K562 (cell line): ENCODE measurements at regions not wholly inside any gene's neighbourhood (a gene's known extent, or its start where the extent isn't known, plus 50 kb on each side); places are given as distances from the start of the nearest gene placed in this dataset.

Source experiments
- ATAC-seq: fragments of 200-7000 bp; cut with Tn5 transposase; 3 replicates; pipeline ENCODE4 v1.9.1; 2020; ENCODE audit warnings: moderate library complexity
- BruUV-seq: library from RNA; stranded (reverse); fragments of 400-500 nt; replicated peaks from 2 replicates; lab custom pipeline; 2021; lab: Mats Ljungman, UMichigan
- CTCF ChIA-PET: fragments of 300-600 bp; formaldehyde crosslinking; extraction: SDS; loops from one replicate; lab custom pipeline; 2021; ENCODE audit warnings: low intra/inter-chr PET ratio; lab: Yijun Ruan, JAX
- POLR2A ChIA-PET: fragments of 300-600, 350-650 bp; sonication (Branson Sonifier 250); formaldehyde crosslinking; extraction: SDS; loops from one replicate; lab custom pipeline; 2021; ENCODE audit warnings: antibody characterized with exemption, inconsistent platforms; lab: Yijun Ruan, JAX
- DNase-seq, 4 experiments: peaks; one replicate each; pipeline versions ENCODE4 v3.0.0 to v3.0.0-alpha.2; 2011 to 2018; ENCODE audit warnings: low spot score in 3 of 4, mixed read lengths in 3 of 4; ENCODE audit errors: extremely low read depth in 1 of 4
- FAIRE-seq: peaks from 2 replicates; lab custom pipeline; 2011; peaks lifted over from hg19 to GRCh38; lab: Jason Lieb, UNC
- H2AFZ ChIP-seq: 2 replicates; pipeline ENCODE4 v1.6.0; 2011; ENCODE audit warnings: low read depth, low read length, control low read depth, inconsistent platforms
- H3K27ac ChIP-seq: fragments of 200-600 bp; 3 replicates; pipeline ENCODE4 v1.8.0; 2011; ENCODE audit warnings: low read depth, mild to moderate bottlenecking, control low read depth, inconsistent platforms, low read length, moderate library complexity, mixed read lengths; ENCODE audit errors: extremely low read depth
- H3K27me3 ChIP-seq, 2 experiments: fragments of 300-600 bp in 1 of 2; 2 replicates in 1 of 2; 3 replicates in 1 of 2; pipeline versions ENCODE4 v1.6.0 to v1.8.0; 2011; ENCODE audit warnings: inconsistent platforms in 2 of 2, low read length in 2 of 2, mild to moderate bottlenecking in 1 of 2, mixed read lengths in 1 of 2, moderate library complexity in 1 of 2; ENCODE audit not compliant: control insufficient read depth in 2 of 2, insufficient read depth in 2 of 2
- H3K36me3 ChIP-seq: fragments of 300-600 bp; 3 replicates; pipeline ENCODE4 v1.8.0; 2011; ENCODE audit warnings: mild to moderate bottlenecking, low read length, inconsistent platforms; ENCODE audit not compliant: control insufficient read depth, insufficient read depth
- H3K4me1 ChIP-seq, 2 experiments: fragments of 200-600 bp in 1 of 2; replicated peaks in 1 of 2; 2 replicates in 1 of 2; 3 replicates in 1 of 2; pipeline versions ENCODE4 v1.5.1 to v1.8.0; 2011; ENCODE audit warnings: inconsistent platforms in 2 of 2, low read length in 2 of 2, mild to moderate bottlenecking in 1 of 2, mixed read lengths in 1 of 2, moderate library complexity in 1 of 2; ENCODE audit not compliant: control insufficient read depth in 2 of 2, insufficient read depth in 2 of 2
- H3K4me2 ChIP-seq: 2 replicates; pipeline ENCODE4 v1.6.1; 2011; ENCODE audit warnings: low read length, control low read depth, inconsistent platforms, mixed read lengths; ENCODE audit not compliant: insufficient read depth
- H3K4me3 ChIP-seq: fragments of 200-600 bp; sonication (generic), shearing (Covaris generic); 2 replicates; pipeline ENCODE4 v1.5.1; 2016; ENCODE audit warnings: control low read depth, inconsistent platforms
- H3K79me2 ChIP-seq: fragments of 200-600 bp; 3 replicates; pipeline ENCODE4 v1.8.0; 2011; ENCODE audit warnings: low read length, inconsistent platforms; ENCODE audit not compliant: control insufficient read depth, insufficient read depth
- H3K9ac ChIP-seq, 2 experiments: 2 replicates each; pipeline versions ENCODE4 v1.6.0 to v1.6.1; 2011; ENCODE audit warnings: low read depth in 2 of 2, low read length in 2 of 2, control low read depth in 1 of 2, inconsistent platforms in 1 of 2, mild to moderate bottlenecking in 1 of 2, mixed read lengths in 1 of 2; ENCODE audit not compliant: insufficient read depth in 1 of 2
- H3K9me1 ChIP-seq: one replicate; pipeline ENCODE4 v1.6.0; 2011; ENCODE audit warnings: inconsistent platforms, mild to moderate bottlenecking, low read length, moderate library complexity; ENCODE audit not compliant: control insufficient read depth, insufficient read depth
- H3K9me3 ChIP-seq: replicated peaks from 2 replicates; pipeline ENCODE4 v1.5.1; 2011; ENCODE audit warnings: low read depth, low read length, inconsistent platforms; ENCODE audit not compliant: control insufficient read depth, insufficient read depth
- H4K20me1 ChIP-seq: replicated peaks from 2 replicates; pipeline ENCODE4 v1.6.1; 2011; ENCODE audit warnings: low read length, inconsistent platforms, mixed read lengths; ENCODE audit not compliant: control insufficient read depth, insufficient read depth
- GTF2E2 ChIP-seq: fragments of 200-800 bp; sonication (Bioruptor generic); IDR thresholded peaks from 2 replicates; pipeline ENCODE4 v1.6.1; 2016; ENCODE audit warnings: missing genetic modification characterization, missing compliant biosample characterization
- HEY1 ChIP-seq: fragments of 250-450 bp; sonication (Bioruptor Pico); IDR thresholded peaks from 2 replicates; pipeline ENCODE4 v1.5.0; 2020; ENCODE audit warnings: mild to moderate bottlenecking, moderate library complexity, borderline replicate concordance
- MCM7 ChIP-seq, 2 experiments: fragments of 450-650 bp; IDR thresholded peaks; 2 replicates each; pipeline ENCODE4 v1.6.1; 2016 to 2018
- MTF1 ChIP-seq: fragments of 250-450 bp; sonication (Bioruptor Pico); IDR thresholded peaks from 2 replicates; pipeline ENCODE4 v1.9.0; 2021; ENCODE audit warnings: moderate library complexity, mild to moderate bottlenecking, inconsistent platforms, borderline replicate concordance
- PHB2 ChIP-seq: fragments of 450-650 bp; IDR thresholded peaks from 2 replicates; pipeline ENCODE4 v1.6.1; 2017; ENCODE audit warnings: low read depth
- SOX6 ChIP-seq: fragments of 450-650 bp; IDR thresholded peaks from 2 replicates; pipeline ENCODE4 v1.6.1; 2014; ENCODE audit warnings: mild to moderate bottlenecking
- ZFP36 ChIP-seq: fragments of 150-350 bp; IDR thresholded peaks from 2 replicates; pipeline ENCODE4 v1.6.1; 2018; ENCODE audit warnings: low read length, low read depth; ENCODE audit not compliant: partially characterized antibody
- WGBS: fragments of 100-300 bp; shearing (Covaris generic); methylation state at CpG from one replicate; pipeline ENCODE4 v1.1.6; 2016; ENCODE audit warnings: low coverage, mixed read lengths; ENCODE audit not compliant: insufficient coverage; ENCODE audit errors: missing lambda C conversion rate; 5-methylcytosine and 5-hydroxymethylcytosine counted together
- in situ Hi-C: fragments of 300-500 bp; cut with MboI; formaldehyde crosslinking; loops from 4 replicates; pipeline ENCODE4 v1.15.0; 2018; ENCODE audit warnings: inconsistent platforms, mixed read lengths
- intact Hi-C: fragments of 100-400 bp; cut with micrococcal nuclease; formaldehyde crosslinking; loops from 2 replicates; pipeline ENCODE4 v1.14.2; 2022
- TF ChIP-seq, protein P1 (sequence below), 2 experiments: fragments of 450-650 bp in 1 of 2; sonication (generic) in 1 of 2; formaldehyde crosslinking; conservative IDR thresholded peaks; 2 replicates each; pipeline versions ENCODE4 v1.4.0 to v1.8.1; 2020 to 2022; ENCODE audit warnings: mild to moderate bottlenecking in 1 of 2, missing genetic modification reagents in 1 of 2
- TF ChIP-seq, protein P2 (sequence below), 2 experiments: IDR thresholded peaks; 2 replicates each; pipeline ENCODE4 v1.6.1; 2011; ENCODE audit warnings: borderline replicate concordance in 1 of 2, control low read depth in 1 of 2, low read depth in 1 of 2, low read length in 1 of 2, mild to moderate bottlenecking in 1 of 2, mixed read lengths in 1 of 2, moderate library complexity in 1 of 2; ENCODE audit not compliant: insufficient read depth in 1 of 2, insufficient read length in 1 of 2, poor library complexity in 1 of 2, severe bottlenecking in 1 of 2; ENCODE audit errors: extremely low read depth in 1 of 2
- TF ChIP-seq, protein P3 (sequence below): fragments of 450-650 bp; IDR thresholded peaks from 2 replicates; pipeline ENCODE4 v1.6.1; 2014; ENCODE audit warnings: low read depth, mild to moderate bottlenecking, moderate library complexity, borderline replicate concordance

DNA sequence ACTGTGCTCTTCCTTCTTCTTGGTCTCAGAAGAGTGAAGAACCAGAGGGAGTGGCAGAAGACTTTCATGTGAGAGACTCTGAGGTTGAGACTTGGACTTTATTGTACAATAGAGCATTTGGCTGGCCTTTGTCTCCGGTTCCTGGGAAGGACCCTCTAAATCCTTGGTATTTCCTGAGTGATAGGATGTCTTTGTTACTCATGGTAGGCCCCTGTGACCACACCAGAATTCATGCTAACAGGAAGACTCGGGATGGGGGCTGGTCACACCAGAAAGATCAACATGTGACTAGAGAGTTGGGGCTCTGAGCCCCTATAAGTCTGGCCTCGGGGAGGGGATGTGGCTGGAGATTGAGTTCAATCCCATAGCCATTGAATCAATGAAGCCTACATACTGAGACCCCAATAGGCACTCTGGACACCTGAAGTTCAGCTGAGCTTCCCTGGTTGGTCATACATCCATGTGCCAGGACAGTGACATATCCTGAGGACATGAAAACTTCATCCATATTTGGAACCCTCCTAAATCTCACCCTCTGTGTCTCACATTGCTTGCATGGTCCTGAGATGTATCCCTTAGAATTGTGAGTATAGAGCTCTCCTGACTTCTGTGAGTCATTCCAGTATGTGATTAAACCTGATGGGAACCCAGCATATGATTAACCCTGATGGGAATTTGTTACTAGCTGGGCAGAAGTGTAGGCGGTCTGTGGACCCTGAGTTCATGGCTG lies 201.7 kb downstream of the GADD45G start:
- no peaks in the 10 kb centered on the region for H3K36me3 ChIP-seq
- no peaks in the 10 kb centered on the region for H3K79me2 ChIP-seq
- CTCF ChIA-PET, result no interaction called here
- H2AFZ ChIP-seq, result no peak overlapping the region
- no peak overlapping the region for H3K27ac ChIP-seq
- H3K9ac ChIP-seq, result no peak overlapping the region
- ATAC-seq, result no peak
- H3K9me3 ChIP-seq, result no peaks in the 10 kb centered on the region
- 0% methylated on average over 3 of the region's 4 CpGs for WGBS
- DNase-seq, result no peak
- intact Hi-C loops, result no loop called here
- H4K20me1 ChIP-seq, result no peaks in the 10 kb centered on the region
- TF ChIP-seq MCM7 (IDR thresholded peaks at IDR 0.05) (no peak), MTF1 (CRISPR knock-in tag) (no peak), GTF2E2 (tag) (no peak), SOX6 (no peak)
- TF ChIP-seq, protein P1, sequence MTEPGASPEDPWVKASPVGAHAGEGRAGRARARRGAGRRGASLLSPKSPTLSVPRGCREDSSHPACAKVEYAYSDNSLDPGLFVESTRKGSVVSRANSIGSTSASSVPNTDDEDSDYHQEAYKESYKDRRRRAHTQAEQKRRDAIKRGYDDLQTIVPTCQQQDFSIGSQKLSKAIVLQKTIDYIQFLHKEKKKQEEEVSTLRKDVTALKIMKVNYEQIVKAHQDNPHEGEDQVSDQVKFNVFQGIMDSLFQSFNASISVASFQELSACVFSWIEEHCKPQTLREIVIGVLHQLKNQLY (CRISPR knock-in tag; conservative IDR thresholded peaks at IDR 0.05), result no peak
- TF ChIP-seq, all 486 proteins: peak for 0
- in situ Hi-C loops, result no loop called here
- Histone ChIP-seq H3K27me3 (peaks cover 0 to 4% of the 10 kb centered on the region in 2 experiments; a peak in 1 of 5 replicates), H3K4me3 (no peak overlapping the region), H3K9me1 (no peaks in the 10 kb centered on the region), H3K4me2 (no peak overlapping the region), H3K4me1 (no peaks in the 10 kb centered on the region; a peak in 1 of 5 replicates)
- no TSS peak for BruUV-seq
- FAIRE-seq, result no peak
- POLR2A ChIA-PET, result no interaction called here

DNA sequence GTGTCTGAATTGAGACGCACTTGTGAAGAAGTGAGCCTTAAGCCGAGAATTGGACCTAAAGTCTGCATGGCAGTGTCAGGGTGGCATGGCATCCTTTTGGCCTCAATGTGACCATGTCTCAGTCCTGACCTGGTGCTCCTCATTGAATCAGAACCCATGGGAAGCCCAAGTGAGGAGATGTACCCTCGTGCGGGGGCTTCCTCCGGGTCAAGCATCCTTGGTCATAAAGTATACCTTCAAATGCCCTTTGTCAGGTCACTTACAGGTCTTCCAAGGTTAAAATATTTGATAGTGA lies 202.2 kb downstream of the GADD45G start:
- 0% methylated on average over 5 of the region's 5 CpGs for WGBS
- H3K27me3 ChIP-seq, result peaks cover 0 to 4% of the 10 kb centered on the region in 2 experiments; a peak in 1 of 5 replicates
- no peaks in the 10 kb centered on the region for H3K79me2 ChIP-seq
- H3K36me3 ChIP-seq, result no peaks in the 10 kb centered on the region
- POLR2A ChIA-PET, result no interaction called here
- no peaks in the 10 kb centered on the region; a peak in 1 of 5 replicates for H3K4me1 ChIP-seq
- H3K9me3 ChIP-seq, result no peaks in the 10 kb centered on the region
- no peak overlapping the region for H3K4me2 ChIP-seq
- no TSS peak for BruUV-seq
- FAIRE-seq, result no peak
- H2AFZ ChIP-seq, result no peak overlapping the region
- CTCF ChIA-PET, result no interaction called here
- H3K27ac ChIP-seq, result no peak overlapping the region
- no peak overlapping the region for H3K4me3 ChIP-seq
- intact Hi-C loops, result no loop called here
- ATAC-seq, result no peak
- H3K9ac ChIP-seq, result no peak overlapping the region
- in situ Hi-C loops, result no loop called here
- DNase-seq, result no peak
- H3K9me1 ChIP-seq, result no peaks in the 10 kb centered on the region
- no peaks in the 10 kb centered on the region for H4K20me1 ChIP-seq
- TF ChIP-seq HEY1 (CRISPR knock-in tag), result no peak
- TF ChIP-seq, protein P2, sequence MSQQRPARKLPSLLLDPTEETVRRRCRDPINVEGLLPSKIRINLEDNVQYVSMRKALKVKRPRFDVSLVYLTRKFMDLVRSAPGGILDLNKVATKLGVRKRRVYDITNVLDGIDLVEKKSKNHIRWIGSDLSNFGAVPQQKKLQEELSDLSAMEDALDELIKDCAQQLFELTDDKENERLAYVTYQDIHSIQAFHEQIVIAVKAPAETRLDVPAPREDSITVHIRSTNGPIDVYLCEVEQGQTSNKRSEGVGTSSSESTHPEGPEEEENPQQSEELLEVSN (IDR thresholded peaks at IDR 0.05; ENCODE audit: borderline replicate concordance in 1 of 2, extremely low read depth in 1 of 2, insufficient read depth in 1 of 2, insufficient read length in 1 of 2, low read depth in 1 of 2, low read length in 1 of 2, poor library complexity in 1 of 2, severe bottlenecking in 1 of 2), result no peak
- TF ChIP-seq, protein P3, sequence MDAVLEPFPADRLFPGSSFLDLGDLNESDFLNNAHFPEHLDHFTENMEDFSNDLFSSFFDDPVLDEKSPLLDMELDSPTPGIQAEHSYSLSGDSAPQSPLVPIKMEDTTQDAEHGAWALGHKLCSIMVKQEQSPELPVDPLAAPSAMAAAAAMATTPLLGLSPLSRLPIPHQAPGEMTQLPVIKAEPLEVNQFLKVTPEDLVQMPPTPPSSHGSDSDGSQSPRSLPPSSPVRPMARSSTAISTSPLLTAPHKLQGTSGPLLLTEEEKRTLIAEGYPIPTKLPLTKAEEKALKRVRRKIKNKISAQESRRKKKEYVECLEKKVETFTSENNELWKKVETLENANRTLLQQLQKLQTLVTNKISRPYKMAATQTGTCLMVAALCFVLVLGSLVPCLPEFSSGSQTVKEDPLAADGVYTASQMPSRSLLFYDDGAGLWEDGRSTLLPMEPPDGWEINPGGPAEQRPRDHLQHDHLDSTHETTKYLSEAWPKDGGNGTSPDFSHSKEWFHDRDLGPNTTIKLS, result no peak
- TF ChIP-seq ZFP36, result no peak
- TF ChIP-seq PHB2, result no peak
